Breast epithelium (tissue), 4 donors: ENCODE measurements at regions not wholly inside any gene's neighbourhood (a gene's known extent, or its start where the extent isn't known, plus 50 kb on each side); places are given as distances from the start of the nearest gene placed in this dataset.

Source experiments
- DNase-seq, 2 donors: peaks; one replicate each; pipeline ENCODE4 v3.0.0-alpha.2; 2019; ENCODE audit warnings: low spot score in 2 of 2
- H3K27ac ChIP-seq, 2 donors: fragments of 200-600 bp; sonication (generic) in 1 of 2; one replicate each; pipeline ENCODE4 v1.5.1; 2016 to 2019; ENCODE audit warnings: mild to moderate bottlenecking in 1 of 2
- H3K27me3 ChIP-seq, 2 donors: fragments of 200-600 bp; sonication (generic) in 1 of 2; one replicate each; pipeline versions ENCODE4 v1.5.1 to v1.6.0; 2017 to 2019; ENCODE audit warnings: control low read depth in 1 of 2, mild to moderate bottlenecking in 1 of 2
- H3K36me3 ChIP-seq: fragments of 200-600 bp; one replicate; pipeline ENCODE4 v1.5.1; 2019
- H3K4me1 ChIP-seq, 2 donors: fragments of 200-600 bp; sonication (generic); one replicate each; pipeline ENCODE4 v1.5.1; 2016 to 2019; ENCODE audit warnings: control low read depth in 1 of 2
- H3K4me3 ChIP-seq, 3 donors: fragments of 200-600 bp; sonication (generic); 1 replicate in 2 of 3; 2 replicates in 1 of 3; pipeline ENCODE4 v1.5.1; 2016 to 2019; ENCODE audit warnings: mild to moderate bottlenecking in 3 of 3, moderate library complexity in 2 of 3
- H3K9me3 ChIP-seq, 2 donors: fragments of 200-600 bp; sonication (generic) in 1 of 2; one replicate each; pipeline ENCODE4 v1.5.1; 2016 to 2019; ENCODE audit warnings: control low read depth in 1 of 2
- CTCF ChIP-seq, 3 donors: fragments of 450-650 bp; IDR thresholded peaks; one replicate each; pipeline ENCODE4 v1.5.1; 2016 to 2017; ENCODE audit warnings: antibody characterized with exemption in 3 of 3, mild to moderate bottlenecking in 3 of 3, moderate library complexity in 3 of 3
- POLR2A ChIP-seq: fragments of 450-650 bp; IDR thresholded peaks from one replicate; pipeline ENCODE4 v1.6.1; 2016; ENCODE audit warnings: antibody characterized with exemption, mild to moderate bottlenecking, moderate library complexity
- POLR2AphosphoS5 ChIP-seq, 3 donors: sonication (generic); formaldehyde crosslinking; IDR thresholded peaks; one replicate each; pipeline ENCODE4 v1.6.1; 2017; ENCODE audit warnings: antibody characterized with exemption in 3 of 3
- intact Hi-C: fragments of 100-400 bp; cut with DNase I; formaldehyde crosslinking; loops from one replicate; pipeline ENCODE4 v1.15.1; 2023; ENCODE audit warnings: low total_unique reads

- Histone ChIP-seq H3K27me3 (no peaks in the 10 kb centered on the region), H3K36me3 (no peaks in the 10 kb centered on the region), H3K27ac (no peak overlapping the region), H3K9me3 (no peaks in the 10 kb centered on the region), H3K4me1 (no peaks in the 10 kb centered on the region), H3K4me3 (no peak overlapping the region)
- TF ChIP-seq POLR2A = no peak
- TF ChIP-seq POLR2AphosphoS5 (IDR thresholded peaks at IDR 0.05) = no peak
- TF ChIP-seq CTCF (IDR thresholded peaks at IDR 0.05) = no peak
- intact Hi-C loops = no loop called here
- DNase-seq = no peak
These were observed 160.6 kb downstream of the ARRDC3 start for GRCh38 chr5:91222482-91222881.

- no peak for DNase-seq
- H3K27me3 ChIP-seq = no peaks in the 10 kb centered on the region
- intact Hi-C loops = no loop called here
- H3K4me3 ChIP-seq = no peak overlapping the region
- no peaks in the 10 kb centered on the region for H3K9me3 ChIP-seq
- H3K4me1 ChIP-seq = no peaks in the 10 kb centered on the region
- TF ChIP-seq CTCF (IDR thresholded peaks at IDR 0.05) = no peak
- no peak for TF ChIP-seq POLR2AphosphoS5 (IDR thresholded peaks at IDR 0.05)
- no peak for TF ChIP-seq POLR2A
- H3K27ac ChIP-seq = no peak overlapping the region
- H3K36me3 ChIP-seq = no peaks in the 10 kb centered on the region
These were observed 161.2 kb downstream of the ARRDC3 start for GRCh38 chr5:91221917-91222316.

- no peaks in the 10 kb centered on the region for H3K4me1 ChIP-seq
- H3K4me3 ChIP-seq = no peak overlapping the region
- H3K36me3 ChIP-seq = no peaks in the 10 kb centered on the region
- peak overlapping the region; percentile 52 to 64 for H3K27ac ChIP-seq
- DNase-seq = no peak
- H3K27me3 ChIP-seq = no peaks in the 10 kb centered on the region
- H3K9me3 ChIP-seq = no peaks in the 10 kb centered on the region
- intact Hi-C loops = no loop called here
- no peak for TF ChIP-seq POLR2A
- no peak for TF ChIP-seq CTCF (IDR thresholded peaks at IDR 0.05)
- TF ChIP-seq POLR2AphosphoS5 (IDR thresholded peaks at IDR 0.05) = no peak
These were observed 163.2 kb downstream of the ARRDC3 start for GRCh38 chr5:91219803-91220371.

GRCh38 chr5:91219091-91219802 lies 163.9 kb downstream of the ARRDC3 start:
- no peaks in the 10 kb centered on the region for H3K9me3 ChIP-seq
- H3K27me3 ChIP-seq = no peaks in the 10 kb centered on the region
- peak in 1 of 2 donors; percentile 32 for DNase-seq
- no peak overlapping the region for H3K4me3 ChIP-seq
- intact Hi-C loops = no loop called here
- no peaks in the 10 kb centered on the region for H3K36me3 ChIP-seq
- H3K27ac ChIP-seq = peak overlapping the region; percentile 52 to 64
- no peaks in the 10 kb centered on the region for H3K4me1 ChIP-seq
- TF ChIP-seq POLR2AphosphoS5 (IDR thresholded peaks at IDR 0.05) (peak in 1 of 3 donors; percentile 46), CTCF (IDR thresholded peaks at IDR 0.05) (no peak), POLR2A (no peak)

- TF ChIP-seq POLR2AphosphoS5 (IDR thresholded peaks at IDR 0.05) = no peak
- no peak for TF ChIP-seq CTCF (IDR thresholded peaks at IDR 0.05)
- no peak for TF ChIP-seq POLR2A
- H3K36me3 ChIP-seq = no peaks in the 10 kb centered on the region
- H3K4me3 ChIP-seq = no peak overlapping the region
- H3K27me3 ChIP-seq = no peaks in the 10 kb centered on the region
- H3K27ac ChIP-seq = no peak overlapping the region
- no peaks in the 10 kb centered on the region for H3K4me1 ChIP-seq
- intact Hi-C loops = no loop called here
- no peaks in the 10 kb centered on the region for H3K9me3 ChIP-seq
- no peak for DNase-seq
These were observed 165.3 kb downstream of the ARRDC3 start for GRCh38 chr5:91217859-91218258.
